Stomach (tissue), 8 donors: ENCODE measurements at regions not wholly inside any gene's neighbourhood (a gene's known extent, or its start where the extent isn't known, plus 50 kb on each side); places are given as distances from the start of the nearest gene placed in this dataset.

Experiments
- DNase-seq, 2 donors: peaks; one replicate each; pipeline versions ENCODE4 v3.0.0 to v3.0.0-alpha.2; 2013 to 2019
- H3K27ac ChIP-seq, 5 donors: fragments of 200-600 bp in 4 of 5; sonication (generic) in 4 of 5; one replicate each; pipeline ENCODE4 v1.5.1; 2013 to 2019; ENCODE audit warnings: mild to moderate bottlenecking in 1 of 5, moderate library complexity in 1 of 5
- H3K27me3 ChIP-seq, 3 donors: fragments of 200-600 bp; sonication (generic); one replicate each; pipeline ENCODE4 v1.5.1; 2017 to 2019; ENCODE audit warnings: mixed run types in 1 of 3
- H3K36me3 ChIP-seq, 4 donors: fragments of 200-600 bp; sonication (generic); 1 replicate in 3 of 4; 2 replicates in 1 of 4; pipeline ENCODE4 v1.5.1; 2016 to 2019
- H3K4me1 ChIP-seq, 4 donors: fragments of 200-600 bp; sonication (generic); one replicate each; pipeline ENCODE4 v1.5.1; 2016 to 2019
- H3K4me3 ChIP-seq, 4 donors: fragments of 200-600 bp; sonication (generic) in 3 of 4; one replicate each; pipeline ENCODE4 v1.5.1; 2016 to 2019; ENCODE audit warnings: mild to moderate bottlenecking in 1 of 4
- H3K9me3 ChIP-seq, 4 donors: fragments of 200-600 bp; sonication (generic); one replicate each; pipeline ENCODE4 v1.5.1; 2016 to 2019
- EP300 ChIP-seq: sonication (generic); formaldehyde crosslinking; IDR thresholded peaks from one replicate; pipeline ENCODE4 v1.6.1; 2017; ENCODE audit warnings: antibody characterized with exemption
- POLR2A ChIP-seq, 4 donors: fragments of 450-650 bp; IDR thresholded peaks; one replicate each; pipeline ENCODE4 v1.6.1; 2016; ENCODE audit warnings: antibody characterized with exemption in 4 of 4, control low read depth in 2 of 4, mild to moderate bottlenecking in 1 of 4, moderate library complexity in 1 of 4
- POLR2AphosphoS5 ChIP-seq, 3 donors: sonication (generic); formaldehyde crosslinking; IDR thresholded peaks; one replicate each; pipeline ENCODE4 v1.6.1; 2016; ENCODE audit warnings: antibody characterized with exemption in 3 of 3
- WGBS, 5 donors: extraction: QIAGEN DNeasy Blood & Tissue Kit in 3 of 5; methylation state at CpG; one replicate each; pipeline versions ENCODE4 v1.1.5 to v1.1.7; 2013 to 2018; 5-methylcytosine and 5-hydroxymethylcytosine counted together
- intact Hi-C: fragments of 100-400 bp; cut with DNase I; formaldehyde crosslinking; loops from one replicate; pipeline ENCODE4 v1.15.1; 2023; ENCODE audit warnings: low total_unique reads
- TF ChIP-seq, protein P1 (sequence below), 7 experiments: fragments of 450-650 bp in 4 of 7; fragments of 200-600 bp in 3 of 7; sonication (generic) in 3 of 7; IDR thresholded peaks; one replicate each; pipeline ENCODE4 v1.5.1; 2016 to 2019; ENCODE audit warnings: antibody characterized with exemption in 7 of 7, control low read depth in 2 of 7, mild to moderate bottlenecking in 1 of 7
- donor health status: healthy with polysubstance abuse.
- donor health status: Bipolar disorder and iron deficiency.
- donor health status: healthy.

DNA sequence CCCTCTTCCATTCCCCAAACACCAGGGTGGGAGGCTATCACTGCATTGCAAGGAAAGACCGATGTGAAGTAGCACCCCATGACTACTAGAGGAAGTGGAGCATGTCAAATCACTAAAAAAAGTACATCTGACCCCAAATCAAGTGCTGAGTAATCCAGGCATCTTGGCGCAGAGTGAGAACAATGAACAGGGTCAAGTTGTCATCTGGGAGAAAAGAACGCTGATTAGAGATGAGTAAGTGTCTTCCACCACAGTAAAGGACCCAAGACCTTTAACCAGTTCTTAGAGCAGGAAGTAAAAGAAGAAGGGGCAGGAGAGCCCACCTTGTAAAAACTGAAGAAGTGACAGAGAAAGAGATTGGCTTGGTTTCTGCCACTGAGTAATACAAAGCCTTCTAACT is 75.0 kb upstream of the RAD23B start:
- H3K9me3 ChIP-seq, result peaks cover 0 to 4% (median 2%) of the 10 kb centered on the region in 4 donors
- H3K27ac ChIP-seq, result no peak overlapping the region
- no peak overlapping the region for H3K4me3 ChIP-seq
- no peak for DNase-seq
- no peaks in the 10 kb centered on the region for H3K4me1 ChIP-seq
- WGBS, 5 donors, result 65 to 83% (median 79%) methylated on average over 3 of the region's 3 CpGs
- intact Hi-C loops, result no loop called here
- H3K27me3 ChIP-seq, result no peaks in the 10 kb centered on the region
- H3K36me3 ChIP-seq, result no peaks in the 10 kb centered on the region
- TF ChIP-seq EP300, result no peak
- no peak for TF ChIP-seq POLR2A (IDR thresholded peaks at IDR 0.05)
- TF ChIP-seq, protein P1, sequence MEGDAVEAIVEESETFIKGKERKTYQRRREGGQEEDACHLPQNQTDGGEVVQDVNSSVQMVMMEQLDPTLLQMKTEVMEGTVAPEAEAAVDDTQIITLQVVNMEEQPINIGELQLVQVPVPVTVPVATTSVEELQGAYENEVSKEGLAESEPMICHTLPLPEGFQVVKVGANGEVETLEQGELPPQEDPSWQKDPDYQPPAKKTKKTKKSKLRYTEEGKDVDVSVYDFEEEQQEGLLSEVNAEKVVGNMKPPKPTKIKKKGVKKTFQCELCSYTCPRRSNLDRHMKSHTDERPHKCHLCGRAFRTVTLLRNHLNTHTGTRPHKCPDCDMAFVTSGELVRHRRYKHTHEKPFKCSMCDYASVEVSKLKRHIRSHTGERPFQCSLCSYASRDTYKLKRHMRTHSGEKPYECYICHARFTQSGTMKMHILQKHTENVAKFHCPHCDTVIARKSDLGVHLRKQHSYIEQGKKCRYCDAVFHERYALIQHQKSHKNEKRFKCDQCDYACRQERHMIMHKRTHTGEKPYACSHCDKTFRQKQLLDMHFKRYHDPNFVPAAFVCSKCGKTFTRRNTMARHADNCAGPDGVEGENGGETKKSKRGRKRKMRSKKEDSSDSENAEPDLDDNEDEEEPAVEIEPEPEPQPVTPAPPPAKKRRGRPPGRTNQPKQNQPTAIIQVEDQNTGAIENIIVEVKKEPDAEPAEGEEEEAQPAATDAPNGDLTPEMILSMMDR (IDR thresholded peaks at IDR 0.05), result no peak
- TF ChIP-seq POLR2AphosphoS5 (IDR thresholded peaks at IDR 0.05), result no peak

DNA sequence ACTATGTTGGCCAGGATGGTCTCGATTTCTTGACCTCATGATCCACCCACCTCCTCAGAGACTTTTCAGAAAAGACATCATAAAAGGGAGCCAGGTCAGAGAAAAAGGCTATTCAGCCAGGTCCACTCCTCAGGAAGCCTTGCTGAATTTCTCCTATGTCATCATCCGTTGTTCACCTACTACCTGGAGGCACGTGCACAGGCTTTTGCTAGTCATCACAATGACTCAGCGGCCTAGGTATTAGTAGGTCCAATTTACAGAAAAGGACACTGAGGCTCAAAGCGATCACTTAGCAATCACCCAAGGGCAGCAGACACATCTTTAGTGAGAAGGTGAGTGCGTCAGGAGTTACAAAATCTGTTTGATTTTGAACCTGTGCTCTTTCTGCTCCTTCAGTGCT is 72.3 kb upstream of the RAD23B start:
- intact Hi-C loops, result no loop called here
- WGBS, 5 donors, result 91 to 94% (median 94%) methylated on average over 6 of the region's 6 CpGs

DNA sequence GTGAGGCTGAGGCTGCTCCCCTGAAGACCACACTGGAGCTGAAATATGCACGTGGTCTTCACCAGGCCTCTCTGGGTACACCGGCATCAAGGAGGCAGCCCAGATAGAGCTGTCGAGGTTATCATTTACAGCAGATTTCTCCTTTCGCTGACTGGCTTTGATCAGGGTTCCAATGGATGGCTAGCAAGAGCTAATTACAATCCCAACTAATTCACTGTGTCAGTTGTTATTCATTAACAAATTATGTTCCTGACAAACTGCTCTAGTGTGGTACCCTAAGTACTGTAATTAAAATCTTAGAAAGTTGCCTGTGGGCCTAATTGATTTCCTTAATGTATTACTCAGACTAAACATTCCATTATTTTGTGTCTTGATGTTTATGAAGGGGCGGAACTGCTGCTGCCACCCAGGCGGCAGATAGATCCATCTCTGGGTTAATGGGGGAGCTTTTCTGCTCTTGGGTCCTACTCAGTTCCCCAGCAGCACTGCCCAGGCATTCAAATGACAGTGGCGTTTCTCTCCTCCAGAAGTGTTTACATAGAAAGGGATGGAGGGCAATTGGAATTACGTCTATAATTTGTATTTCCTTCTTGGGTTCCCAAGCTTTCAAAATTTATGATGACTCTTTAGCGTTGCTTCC is 71.7 kb upstream of the RAD23B start:
- intact Hi-C loops, result no loop called here
- Histone ChIP-seq H3K4me3 (no peak overlapping the region), H3K9me3 (no peaks in the 10 kb centered on the region), H3K27ac (no peak overlapping the region), H3K27me3 (no peaks in the 10 kb centered on the region), H3K4me1 (no peaks in the 10 kb centered on the region), H3K36me3 (no peaks in the 10 kb centered on the region)
- no peak for TF ChIP-seq EP300
- TF ChIP-seq POLR2A (IDR thresholded peaks at IDR 0.05), result no peak
- TF ChIP-seq POLR2AphosphoS5 (IDR thresholded peaks at IDR 0.05), result no peak
- TF ChIP-seq, protein P1 (IDR thresholded peaks at IDR 0.05), result no peak
- WGBS, 5 donors, result 58 to 63% (median 61%) methylated on average over 9 of the region's 9 CpGs
- DNase-seq, result no peak

More for the DNA sequence above, 72.3 kb upstream of the RAD23B start:
- no peaks in the 10 kb centered on the region for H3K27me3 ChIP-seq
- H3K9me3 ChIP-seq, result no peaks in the 10 kb centered on the region
- no peak for DNase-seq
- no peak overlapping the region for H3K4me3 ChIP-seq
- no peaks in the 10 kb centered on the region for H3K4me1 ChIP-seq
- H3K36me3 ChIP-seq, result no peaks in the 10 kb centered on the region
- H3K27ac ChIP-seq, result no peak overlapping the region
- TF ChIP-seq POLR2A (IDR thresholded peaks at IDR 0.05), result no peak
- TF ChIP-seq, protein P1 (IDR thresholded peaks at IDR 0.05), result no peak
- TF ChIP-seq EP300, result no peak
- TF ChIP-seq POLR2AphosphoS5 (IDR thresholded peaks at IDR 0.05), result no peak

DNA sequence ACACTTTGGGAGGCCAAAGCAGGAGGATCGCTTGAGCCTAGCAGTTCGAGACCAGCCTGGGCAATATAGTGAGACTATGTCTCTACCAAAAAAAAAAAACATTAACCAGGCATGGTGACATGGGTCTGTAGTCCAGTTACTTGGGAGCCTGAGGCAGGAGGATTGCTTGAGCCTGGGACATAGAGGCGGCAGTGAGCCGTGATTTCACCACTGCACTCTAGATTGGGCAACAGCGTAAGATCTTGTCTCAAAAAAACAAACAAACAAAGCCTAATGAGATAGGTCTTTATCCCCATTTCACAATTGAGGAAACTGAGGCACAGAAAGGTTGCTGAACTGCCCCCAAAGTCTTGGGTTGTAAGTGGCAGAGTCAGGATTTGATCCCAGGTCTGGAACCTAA is 70.5 kb upstream of the RAD23B start:
- 93 to 99% (median 97%) methylated on average over 5 of the region's 5 CpGs for WGBS, 5 donors
- H3K27me3 ChIP-seq, result no peaks in the 10 kb centered on the region
- no peak for DNase-seq
- intact Hi-C loops, result no loop called here
- TF ChIP-seq, protein P1 (IDR thresholded peaks at IDR 0.05), result no peak
- TF ChIP-seq POLR2A (IDR thresholded peaks at IDR 0.05), result no peak
- H3K36me3 ChIP-seq, result no peaks in the 10 kb centered on the region
- H3K4me3 ChIP-seq, result no peak overlapping the region
- no peaks in the 10 kb centered on the region for H3K4me1 ChIP-seq
- H3K27ac ChIP-seq, result no peak overlapping the region
- no peaks in the 10 kb centered on the region for H3K9me3 ChIP-seq
